ENCODE measurements at regions not wholly inside any gene's neighbourhood (a gene's known extent, or its start where the extent isn't known, plus 50 kb on each side); places are given as distances from the start of the nearest gene placed in this dataset.

DNA sequence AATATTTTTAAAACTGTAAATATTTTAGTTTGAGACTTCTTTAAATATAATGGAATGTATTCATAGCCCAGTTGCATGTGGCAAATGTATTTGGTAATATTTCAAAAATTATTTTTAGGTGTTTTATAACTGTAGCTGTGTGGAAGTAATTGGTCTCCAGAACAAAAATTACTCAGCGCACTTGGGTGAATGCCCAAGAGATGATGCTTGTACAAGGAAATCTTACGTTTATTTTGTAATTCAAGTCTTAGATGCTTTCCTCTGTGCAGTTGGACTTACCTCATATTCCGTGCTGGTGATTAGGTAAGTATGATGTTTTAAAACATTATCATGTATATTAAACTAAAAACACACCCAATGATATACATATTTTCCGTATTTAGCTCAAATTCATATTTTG lies 76.7 kb upstream of the SLCO1B1 start:
- TF ChIP-seq, protein P1, sequence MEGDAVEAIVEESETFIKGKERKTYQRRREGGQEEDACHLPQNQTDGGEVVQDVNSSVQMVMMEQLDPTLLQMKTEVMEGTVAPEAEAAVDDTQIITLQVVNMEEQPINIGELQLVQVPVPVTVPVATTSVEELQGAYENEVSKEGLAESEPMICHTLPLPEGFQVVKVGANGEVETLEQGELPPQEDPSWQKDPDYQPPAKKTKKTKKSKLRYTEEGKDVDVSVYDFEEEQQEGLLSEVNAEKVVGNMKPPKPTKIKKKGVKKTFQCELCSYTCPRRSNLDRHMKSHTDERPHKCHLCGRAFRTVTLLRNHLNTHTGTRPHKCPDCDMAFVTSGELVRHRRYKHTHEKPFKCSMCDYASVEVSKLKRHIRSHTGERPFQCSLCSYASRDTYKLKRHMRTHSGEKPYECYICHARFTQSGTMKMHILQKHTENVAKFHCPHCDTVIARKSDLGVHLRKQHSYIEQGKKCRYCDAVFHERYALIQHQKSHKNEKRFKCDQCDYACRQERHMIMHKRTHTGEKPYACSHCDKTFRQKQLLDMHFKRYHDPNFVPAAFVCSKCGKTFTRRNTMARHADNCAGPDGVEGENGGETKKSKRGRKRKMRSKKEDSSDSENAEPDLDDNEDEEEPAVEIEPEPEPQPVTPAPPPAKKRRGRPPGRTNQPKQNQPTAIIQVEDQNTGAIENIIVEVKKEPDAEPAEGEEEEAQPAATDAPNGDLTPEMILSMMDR (conservative IDR thresholded peaks at IDR 0.05; ENCODE audit: low read length), result no peak
- TF ChIP-seq EZH2phosphoT487 (IDR thresholded peaks at IDR 0.05; ENCODE audit: borderline replicate concordance, low read depth, low read length), result no peak

All from OCI-LY7 (cell line).